ENCODE measurements at regions not wholly inside any gene's neighbourhood (a gene's known extent, or its start where the extent isn't known, plus 50 kb on each side); places are given as distances from the start of the nearest gene placed in this dataset.

- Mint-ChIP-seq H3K27me3 (peaks cover 18% of the 10 kb centered on the region), H3K4me1 (ENCODE audit: low read depth) (no peaks in the 10 kb centered on the region), H3K27ac (no peak overlapping the region), H3K4me3 (no peak overlapping the region), H3K9me3 (peaks cover 7% of the 10 kb centered on the region), H3K36me3 (ENCODE audit: low read depth) (no peaks in the 10 kb centered on the region)
- intact Hi-C loops (cut with micrococcal nuclease): no loop called here
Observed at GRCh38 chr22:27201276-27201675, 543.9 kb downstream of the MIAT start.

DNA sequence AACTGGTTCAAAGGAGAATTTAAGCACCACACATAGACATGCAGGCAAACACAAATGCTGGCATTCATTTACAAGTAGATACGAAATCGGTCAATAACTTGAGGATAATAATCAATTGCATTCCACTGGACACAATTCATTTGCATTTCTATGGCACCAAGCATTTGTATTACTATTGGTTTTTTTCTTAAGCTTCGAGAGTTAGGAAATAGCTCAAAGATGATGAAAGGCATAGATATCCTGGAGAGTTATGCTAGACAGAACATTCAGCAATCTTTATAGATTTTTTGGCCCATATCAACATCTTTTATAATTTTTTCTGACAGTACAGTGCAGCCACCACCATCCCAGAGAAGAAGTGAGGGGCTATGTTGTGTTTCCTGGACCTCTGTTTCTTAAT is 544.4 kb downstream of the MIAT start:
- Mint-ChIP-seq H3K27ac (no peak overlapping the region), H3K9me3 (peaks cover 7% of the 10 kb centered on the region), H3K4me3 (no peak overlapping the region), H3K27me3 (peaks cover 17% of the 10 kb centered on the region), H3K4me1 (ENCODE audit: low read depth) (no peaks in the 10 kb centered on the region), H3K36me3 (ENCODE audit: low read depth) (no peaks in the 10 kb centered on the region)
- intact Hi-C loops (cut with micrococcal nuclease): no loop called here

DNA sequence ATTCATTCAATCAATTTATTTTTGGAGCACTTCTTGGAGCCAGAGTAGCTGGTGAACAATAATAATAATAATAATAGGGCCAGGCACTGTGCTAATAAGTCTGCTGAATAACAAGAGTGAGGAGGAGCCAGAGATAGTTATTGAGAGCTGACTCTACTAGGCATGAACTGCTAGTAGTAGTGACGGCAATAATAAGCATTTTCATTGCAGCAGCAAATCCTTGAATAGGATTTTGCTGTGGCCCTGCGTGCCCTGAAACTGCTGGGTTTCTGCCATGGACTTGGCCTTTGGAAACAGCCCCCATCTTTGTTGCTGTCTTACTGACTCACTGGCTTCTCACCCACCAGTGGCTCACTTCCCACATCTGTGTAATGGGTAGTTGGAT is 545.9 kb downstream of the MIAT start:
- H3K4me1 Mint-ChIP-seq (ENCODE audit: low read depth): no peaks in the 10 kb centered on the region
- peaks cover 17% of the 10 kb centered on the region for H3K27me3 Mint-ChIP-seq
- H3K4me3 Mint-ChIP-seq: no peak overlapping the region
- H3K36me3 Mint-ChIP-seq (ENCODE audit: low read depth): no peaks in the 10 kb centered on the region
- H3K27ac Mint-ChIP-seq: no peak overlapping the region
- intact Hi-C loops (cut with micrococcal nuclease): no loop called here
- no peaks in the 10 kb centered on the region for H3K9me3 Mint-ChIP-seq

GRCh38 chr22:27204280-27204679 is 546.9 kb downstream of the MIAT start:
- Mint-ChIP-seq H3K4me3 (no peak overlapping the region), H3K27ac (no peak overlapping the region), H3K27me3 (peaks cover 16% of the 10 kb centered on the region), H3K4me1 (ENCODE audit: low read depth) (no peaks in the 10 kb centered on the region), H3K36me3 (ENCODE audit: low read depth) (no peaks in the 10 kb centered on the region), H3K9me3 (no peaks in the 10 kb centered on the region)
- intact Hi-C loops (cut with micrococcal nuclease): no loop called here

GRCh38 chr22:27204817-27205216 is 547.4 kb downstream of the MIAT start:
- Mint-ChIP-seq H3K4me1 (ENCODE audit: low read depth) (no peaks in the 10 kb centered on the region), H3K9me3 (no peaks in the 10 kb centered on the region), H3K36me3 (ENCODE audit: low read depth) (no peaks in the 10 kb centered on the region), H3K27me3 (peaks cover 17% of the 10 kb centered on the region), H3K4me3 (no peak overlapping the region), H3K27ac (no peak overlapping the region)
- intact Hi-C loops (cut with micrococcal nuclease): no loop called here

DNA sequence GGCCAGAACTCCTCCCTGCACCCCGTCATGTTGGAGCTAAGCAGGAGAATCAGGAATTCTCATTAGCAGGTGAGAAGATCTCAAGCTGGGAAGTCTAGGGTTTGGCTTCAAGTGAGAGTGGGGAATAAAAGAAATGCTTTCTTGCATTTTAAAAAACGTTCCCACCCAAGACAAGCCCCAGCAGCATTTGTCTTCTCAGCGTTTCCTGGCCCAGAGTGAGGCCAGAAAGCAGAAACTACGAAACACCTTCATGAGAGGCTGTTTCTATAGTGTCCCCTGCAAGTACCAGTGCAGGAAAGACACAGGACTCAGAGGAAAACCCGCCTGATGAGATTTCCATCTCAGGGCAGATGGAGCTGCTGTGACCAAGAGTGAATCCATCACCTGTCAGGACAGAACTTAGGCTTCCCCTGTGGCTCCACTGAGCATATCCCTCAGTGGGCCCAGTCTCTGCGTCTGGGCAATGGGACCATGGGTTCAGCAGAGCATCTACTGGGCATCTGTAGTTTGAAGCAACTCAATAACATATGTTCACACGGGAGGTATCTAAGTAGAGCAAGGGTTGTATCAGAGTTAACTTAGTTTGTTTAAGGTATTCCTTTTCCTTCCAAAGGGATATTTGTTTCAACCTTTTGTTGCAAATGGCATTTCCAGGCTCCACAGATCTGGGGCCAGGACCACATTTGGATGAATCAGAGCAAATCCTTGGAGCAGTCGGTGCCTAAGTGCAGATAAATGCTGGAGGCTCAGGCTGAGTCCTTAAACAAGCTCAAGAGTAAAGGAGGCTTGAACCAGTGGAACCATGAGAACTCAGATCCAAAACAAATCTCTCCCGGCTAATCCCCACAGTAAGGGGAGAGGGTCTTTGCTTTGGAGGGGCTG is 548.3 kb downstream of the MIAT start:
- no peaks in the 10 kb centered on the region for H3K9me3 Mint-ChIP-seq
- no peaks in the 10 kb centered on the region for H3K36me3 Mint-ChIP-seq (ENCODE audit: low read depth)
- no peaks in the 10 kb centered on the region for H3K4me1 Mint-ChIP-seq (ENCODE audit: low read depth)
- no peak overlapping the region for H3K27ac Mint-ChIP-seq
- H3K4me3 Mint-ChIP-seq: no peak overlapping the region
- intact Hi-C loops (cut with micrococcal nuclease): no loop called here
- peaks cover 22% of the 10 kb centered on the region for H3K27me3 Mint-ChIP-seq

DNA sequence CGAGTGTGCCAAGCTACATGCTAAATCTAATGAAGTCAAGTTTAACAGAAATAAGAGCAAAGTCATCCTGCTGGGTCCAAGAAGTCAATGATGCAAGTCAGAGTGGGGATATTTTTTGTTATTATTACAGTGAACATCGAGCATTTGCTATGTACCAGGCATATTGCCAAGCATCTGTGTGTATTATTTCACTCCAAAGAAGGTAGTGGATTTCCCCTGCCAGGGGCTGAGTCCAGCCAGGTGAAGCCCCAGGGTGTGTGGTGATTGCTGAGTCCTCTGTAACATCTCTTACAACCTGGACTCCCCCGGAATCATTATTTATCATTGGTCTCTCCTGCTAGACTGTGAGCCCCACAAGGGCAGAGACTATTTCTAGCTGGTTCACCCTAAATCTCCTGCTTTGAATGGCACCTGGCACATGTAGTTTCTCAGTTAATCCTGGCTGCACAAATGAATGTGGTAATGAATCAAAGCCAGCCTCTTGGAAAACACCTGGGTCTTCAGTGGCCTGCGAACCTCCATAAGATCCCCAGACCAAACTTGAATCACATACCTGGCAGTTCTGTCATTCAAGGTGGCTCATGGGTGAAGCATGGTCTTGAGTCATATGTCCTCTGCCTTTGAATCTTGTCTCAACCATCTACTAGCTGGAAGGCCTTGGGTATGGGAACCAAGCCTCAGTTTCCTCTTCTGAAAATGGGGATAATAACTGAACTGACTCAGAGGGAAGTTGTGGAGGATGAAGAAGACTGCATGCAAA is 549.2 kb downstream of the MIAT start:
- Mint-ChIP-seq H3K4me1 (ENCODE audit: low read depth) (no peaks in the 10 kb centered on the region), H3K9me3 (no peaks in the 10 kb centered on the region), H3K27me3 (peaks cover 24% of the 10 kb centered on the region), H3K4me3 (no peak overlapping the region), H3K27ac (no peak overlapping the region), H3K36me3 (ENCODE audit: low read depth) (no peaks in the 10 kb centered on the region)
- intact Hi-C loops (cut with micrococcal nuclease): no loop called here

- no peaks in the 10 kb centered on the region for H3K36me3 Mint-ChIP-seq (ENCODE audit: low read depth)
- peaks cover 2% of the 10 kb centered on the region for H3K4me1 Mint-ChIP-seq (ENCODE audit: low read depth)
- H3K27ac Mint-ChIP-seq: no peak overlapping the region
- H3K4me3 Mint-ChIP-seq: no peak overlapping the region
- intact Hi-C loops (cut with micrococcal nuclease): no loop called here
- no peaks in the 10 kb centered on the region for H3K9me3 Mint-ChIP-seq
- H3K27me3 Mint-ChIP-seq: peaks cover 26% of the 10 kb centered on the region
Observed at GRCh38 chr22:27207266-27207665, 549.9 kb downstream of the MIAT start.

GRCh38 chr22:27207907-27208306 is 550.5 kb downstream of the MIAT start:
- H3K36me3 Mint-ChIP-seq (ENCODE audit: low read depth): no peaks in the 10 kb centered on the region
- H3K9me3 Mint-ChIP-seq: no peaks in the 10 kb centered on the region
- H3K27me3 Mint-ChIP-seq: peaks cover 26% of the 10 kb centered on the region
- H3K4me3 Mint-ChIP-seq: no peak overlapping the region
- H3K4me1 Mint-ChIP-seq (ENCODE audit: low read depth): peaks cover 8% of the 10 kb centered on the region
- no peak overlapping the region for H3K27ac Mint-ChIP-seq
- intact Hi-C loops (cut with micrococcal nuclease): no loop called here

- Mint-ChIP-seq H3K4me1 (ENCODE audit: low read depth) (peaks cover 11% of the 10 kb centered on the region), H3K27ac (no peak overlapping the region), H3K9me3 (no peaks in the 10 kb centered on the region), H3K36me3 (ENCODE audit: low read depth) (no peaks in the 10 kb centered on the region), H3K27me3 (peaks cover 32% of the 10 kb centered on the region), H3K4me3 (no peak overlapping the region)
- intact Hi-C loops (cut with micrococcal nuclease): no loop called here
Observed at GRCh38 chr22:27210111-27210730, 552.8 kb downstream of the MIAT start.

- H3K9me3 Mint-ChIP-seq: no peaks in the 10 kb centered on the region
- H3K4me3 Mint-ChIP-seq: no peak overlapping the region
- intact Hi-C loops (cut with micrococcal nuclease): no loop called here
- no peaks in the 10 kb centered on the region for H3K36me3 Mint-ChIP-seq (ENCODE audit: low read depth)
- peaks cover 11% of the 10 kb centered on the region for H3K4me1 Mint-ChIP-seq (ENCODE audit: low read depth)
- no peak overlapping the region for H3K27ac Mint-ChIP-seq
- H3K27me3 Mint-ChIP-seq: peaks cover 27% of the 10 kb centered on the region
Observed at GRCh38 chr22:27212102-27212501, 554.7 kb downstream of the MIAT start.

- Mint-ChIP-seq H3K27me3 (peaks cover 29% of the 10 kb centered on the region), H3K4me3 (no peak overlapping the region), H3K27ac (no peak overlapping the region), H3K4me1 (ENCODE audit: low read depth) (peaks cover 11% of the 10 kb centered on the region), H3K36me3 (ENCODE audit: low read depth) (no peaks in the 10 kb centered on the region), H3K9me3 (no peaks in the 10 kb centered on the region)
- intact Hi-C loops (cut with micrococcal nuclease): no loop called here
Observed at GRCh38 chr22:27212617-27213177, 555.3 kb downstream of the MIAT start.

DNA sequence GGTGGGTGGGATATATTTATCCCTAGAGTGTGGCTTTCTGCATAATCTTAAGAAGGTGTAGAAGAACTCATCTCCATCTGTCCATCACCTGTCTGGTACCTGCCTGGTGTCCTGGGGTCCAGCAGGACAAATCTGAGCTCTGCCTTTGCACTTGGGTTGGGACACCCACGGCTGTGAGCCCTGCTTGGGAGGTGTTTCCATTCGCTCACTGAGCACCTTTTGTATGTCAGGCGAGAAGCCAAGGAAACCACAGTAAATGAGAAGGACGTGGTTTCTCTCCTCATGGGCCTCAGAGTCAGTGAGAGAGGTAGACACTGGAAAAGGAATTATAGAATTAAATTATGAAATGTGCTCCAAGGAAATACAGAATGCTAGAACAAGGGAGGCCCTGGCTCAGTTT is 555.9 kb downstream of the MIAT start:
- intact Hi-C loops (cut with micrococcal nuclease): no loop called here
- Mint-ChIP-seq H3K4me1 (ENCODE audit: low read depth) (peaks cover 11% of the 10 kb centered on the region), H3K36me3 (ENCODE audit: low read depth) (no peaks in the 10 kb centered on the region), H3K27me3 (peaks cover 29% of the 10 kb centered on the region), H3K9me3 (no peaks in the 10 kb centered on the region), H3K27ac (no peak overlapping the region), H3K4me3 (no peak overlapping the region)

Measured in dendritic cell treated with granulocyte-macrophage colony-stimulating factor and Interleukin-4, amounts not matched to agents 40 ng/mL and 50 ng/mL, for 4 days (primary cell).